GM19239 (cell line): ENCODE measurements at regions not wholly inside any gene's neighbourhood (a gene's known extent, or its start where the extent isn't known, plus 50 kb on each side); places are given as distances from the start of the nearest gene placed in this dataset.
"Not testable (repeated sequence)": the region's sequence is repeated elsewhere in the genome, so short reads cannot be mapped to it uniquely, and the experiment has no call there.

Experiments
- DNase-seq: peaks from one replicate; pipeline ENCODE4 v3.0.0; 2011; ENCODE audit warnings: low spot score; ENCODE audit not compliant: insufficient read length
- FAIRE-seq: peaks from 2 replicates; lab custom pipeline; 2011; peaks lifted over from hg19 to GRCh38; lab: Jason Lieb, UNC

DNA sequence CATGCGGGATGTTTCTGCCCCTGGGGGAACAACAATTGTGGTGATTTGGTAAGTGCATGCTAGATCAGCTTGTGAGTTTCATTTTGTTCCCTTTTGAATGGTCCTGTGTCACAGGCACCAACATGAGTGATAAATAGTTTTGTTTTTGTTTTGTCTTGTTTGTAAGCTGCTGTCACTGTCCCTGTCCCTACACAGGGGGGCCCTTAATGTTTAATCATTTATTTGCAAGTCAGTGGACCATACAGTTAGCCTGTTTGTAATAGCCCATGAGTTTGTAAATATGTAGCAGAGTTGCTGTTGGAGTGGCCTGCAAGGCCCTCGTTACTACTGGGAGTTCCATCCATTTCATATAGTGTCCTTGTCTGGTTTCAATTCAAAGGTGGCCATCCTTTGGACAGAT, 979.6 kb upstream of the SPRY2 start:
- no peak for FAIRE-seq

DNA sequence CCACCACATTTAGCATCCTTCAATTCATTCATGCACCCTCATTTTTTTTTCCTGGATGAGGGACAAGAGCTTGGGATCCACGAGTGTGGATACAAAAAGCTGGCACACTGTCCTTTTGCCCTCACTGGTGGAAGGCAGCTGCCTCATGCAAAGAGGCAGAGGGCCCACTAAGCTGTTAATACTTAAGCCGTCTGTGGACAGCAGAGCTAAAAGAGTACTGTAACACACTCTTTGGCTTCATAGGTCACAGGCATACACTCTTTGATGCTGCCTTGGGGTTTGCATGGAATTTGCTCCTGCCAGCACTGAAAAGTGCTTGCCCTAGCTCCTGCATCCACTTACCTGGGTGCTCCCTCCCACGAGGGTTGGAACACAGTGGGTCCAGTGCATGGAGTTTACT, 978.4 kb upstream of the SPRY2 start:
- no peak for FAIRE-seq
- DNase-seq, result no peak

More for the DNA sequence above, 979.6 kb upstream of the SPRY2 start:
- no peak for DNase-seq

GRCh38 chr13:81318231-81319019, 977.5 kb upstream of the SPRY2 start:
- DNase-seq, result no peak
- FAIRE-seq, result no peak

GRCh38 chr13:81314461-81314860, 973.5 kb upstream of the SPRY2 start:
- DNase-seq, result no peak
- no peak for FAIRE-seq

DNA sequence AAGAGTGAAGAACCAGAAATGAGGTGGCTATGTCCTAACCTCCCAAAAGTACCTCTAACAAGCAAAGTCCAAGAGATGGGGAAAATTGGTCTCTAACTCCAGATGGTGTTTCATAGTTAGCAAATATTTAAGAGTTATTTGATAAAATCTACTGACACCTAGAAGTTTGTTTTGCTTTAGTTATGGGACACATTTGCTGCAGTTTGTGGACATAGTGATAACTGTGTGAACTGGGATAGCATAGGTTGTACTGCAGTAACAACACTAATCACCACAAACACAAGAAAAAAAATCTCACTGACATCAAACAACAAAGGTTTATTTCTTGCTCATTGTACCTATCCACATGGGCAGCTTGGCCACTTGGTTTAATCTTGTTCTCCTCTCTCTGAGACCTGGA, 965.0 kb upstream of the SPRY2 start:
- FAIRE-seq, result no peak

GRCh38 chr13:81304121-81304659, 963.3 kb upstream of the SPRY2 start:
- no peak for FAIRE-seq
- no peak for DNase-seq

More for the DNA sequence above, 965.0 kb upstream of the SPRY2 start:
- DNase-seq, result no peak

GRCh38 chr13:81302677-81303076, 961.8 kb upstream of the SPRY2 start:
- FAIRE-seq (no peak), DNase-seq (no peak)

DNA sequence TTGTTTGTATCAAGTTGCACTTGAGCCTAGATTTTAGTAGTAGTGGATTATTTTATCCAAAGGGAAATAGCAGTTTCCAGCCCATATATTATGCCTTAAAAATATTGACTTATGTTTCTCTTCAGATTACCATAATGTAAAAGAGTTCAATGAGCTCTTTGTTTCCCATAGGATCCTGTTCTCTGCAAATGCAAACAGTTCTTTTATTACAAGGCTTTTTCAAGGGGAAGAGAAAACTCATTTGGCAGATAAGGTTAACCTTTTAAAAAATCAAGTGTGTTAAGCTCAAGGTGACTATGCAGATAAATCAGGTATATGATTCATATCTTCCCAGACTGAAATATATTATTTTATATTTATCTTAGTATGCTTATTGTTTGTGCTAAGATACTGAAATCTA, 961.2 kb upstream of the SPRY2 start:
- no peak for FAIRE-seq
- no peak for DNase-seq

DNA sequence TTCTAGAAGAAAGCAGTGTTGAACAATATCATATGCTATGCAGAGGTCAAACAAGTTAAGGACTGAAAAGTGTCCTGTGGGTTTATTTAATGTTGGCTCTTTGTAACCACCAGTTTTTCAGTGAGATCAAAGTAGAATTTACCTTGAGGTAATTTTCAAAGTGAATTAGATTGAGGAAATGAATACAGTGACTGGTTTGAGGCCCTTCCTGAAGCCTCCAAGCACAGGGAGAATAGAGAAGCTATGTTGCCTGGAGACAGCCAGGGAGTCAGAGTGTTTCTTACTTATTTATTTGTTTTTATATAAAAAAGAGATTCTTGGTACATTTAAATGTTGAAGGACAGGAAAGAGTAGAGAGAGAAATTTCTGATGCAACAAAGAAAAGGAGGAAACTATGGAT, 954.3 kb upstream of the SPRY2 start:
- DNase-seq (no peak), FAIRE-seq (no peak)

DNA sequence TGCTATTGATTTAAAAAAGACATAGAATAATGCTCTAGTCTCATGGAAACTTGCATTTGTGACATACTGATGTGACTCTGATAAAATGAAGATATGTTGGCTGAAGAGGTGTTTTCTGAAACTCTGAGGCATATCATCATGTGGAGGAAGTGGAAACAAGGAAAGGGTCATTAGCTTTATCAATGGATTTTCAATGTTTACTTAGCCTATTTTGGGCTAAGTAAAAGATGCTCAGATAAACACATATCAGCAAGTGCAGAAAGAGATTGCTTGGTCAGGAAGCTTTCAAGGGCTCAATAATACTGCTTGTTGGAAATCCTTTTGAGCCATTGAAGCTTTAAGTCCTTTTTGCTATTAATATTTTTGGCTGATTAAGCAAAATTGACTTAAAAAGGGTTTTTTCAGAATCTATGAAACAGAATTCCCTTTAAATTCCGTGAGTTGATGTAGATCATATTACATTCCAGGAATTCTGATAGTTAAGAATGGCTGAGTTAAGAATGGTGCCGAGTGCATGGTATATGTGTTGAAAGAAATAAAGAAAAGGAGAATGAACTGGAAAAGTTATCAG, 952.8 kb upstream of the SPRY2 start:
- FAIRE-seq, result no peak
- DNase-seq, result no peak

DNA sequence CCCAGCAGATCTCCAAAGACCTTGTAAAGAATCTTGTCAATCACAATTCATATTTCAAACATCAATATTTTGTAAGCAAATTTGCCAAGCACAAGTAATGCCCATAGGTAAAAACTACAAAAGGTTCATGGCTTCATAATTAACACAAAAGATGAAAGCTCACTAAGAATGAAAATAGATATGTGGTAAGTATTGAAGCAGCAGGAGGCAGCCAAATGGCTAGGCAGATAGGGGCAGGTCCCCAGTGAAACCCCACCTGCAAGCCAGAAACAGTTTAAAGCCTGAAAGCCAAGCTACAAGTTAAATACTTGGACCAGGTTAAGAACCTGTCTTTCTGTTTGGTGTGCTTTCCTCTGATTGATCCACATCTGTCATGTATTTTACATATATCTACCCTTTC, 942.6 kb upstream of the SPRY2 start:
- DNase-seq (no peak), FAIRE-seq (no peak)

DNA sequence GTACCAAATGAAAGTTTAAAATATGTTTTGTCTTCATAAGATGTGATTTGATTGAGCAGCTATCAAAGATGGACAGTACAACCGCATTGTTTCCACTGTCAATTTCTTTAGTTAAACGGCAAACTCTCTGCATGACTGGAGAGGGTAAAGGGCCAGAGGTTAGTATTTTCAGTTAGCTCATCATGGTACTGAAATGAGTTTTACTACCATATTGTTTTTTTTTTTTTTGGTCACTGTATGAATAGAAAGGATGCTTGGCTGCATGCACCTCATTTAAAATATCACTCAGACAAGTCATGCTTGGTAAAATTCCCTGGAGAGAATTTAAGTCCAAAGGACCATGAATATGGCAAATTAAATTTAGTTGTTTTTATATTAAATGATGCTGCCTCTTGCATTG, 942.1 kb upstream of the SPRY2 start:
- no peak for FAIRE-seq

DNA sequence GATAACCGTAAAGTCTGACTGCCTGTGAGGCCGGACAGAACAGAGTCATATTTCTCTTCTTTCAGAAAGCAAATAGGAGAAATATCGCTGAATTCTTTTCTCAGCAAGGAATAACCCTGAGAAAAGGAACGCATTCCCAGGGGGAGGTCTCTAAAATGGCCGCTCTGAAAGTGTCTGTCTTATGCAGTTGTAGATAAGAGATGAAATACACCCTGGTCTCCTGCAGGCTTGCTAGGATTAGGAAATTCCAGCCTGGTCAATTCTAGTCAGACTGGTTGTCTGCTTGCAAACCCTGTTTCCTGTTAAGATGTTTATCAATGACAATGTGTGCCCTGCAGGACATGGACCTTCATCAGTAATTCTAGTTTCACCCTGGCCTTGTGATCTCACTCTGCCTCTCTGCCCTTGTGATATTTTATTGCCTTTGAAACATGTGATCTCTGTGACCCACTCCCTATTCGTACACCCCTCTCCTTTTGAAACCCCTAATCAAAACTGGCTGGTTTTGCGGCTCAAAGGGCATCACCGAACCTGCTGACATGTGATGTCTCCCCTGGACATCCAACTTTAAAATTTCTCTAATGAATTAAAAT, 934.8 kb upstream of the SPRY2 start:
- FAIRE-seq, result no peak
- DNase-seq, result no peak

More for the DNA sequence above, 942.1 kb upstream of the SPRY2 start:
- DNase-seq, result no peak

GRCh38 chr13:81247711-81248110, 906.8 kb upstream of the SPRY2 start:
- FAIRE-seq, result no peak
- no peak for DNase-seq

GRCh38 chr13:81246556-81246955, 905.6 kb upstream of the SPRY2 start:
- FAIRE-seq (no peak), DNase-seq (no peak)

DNA sequence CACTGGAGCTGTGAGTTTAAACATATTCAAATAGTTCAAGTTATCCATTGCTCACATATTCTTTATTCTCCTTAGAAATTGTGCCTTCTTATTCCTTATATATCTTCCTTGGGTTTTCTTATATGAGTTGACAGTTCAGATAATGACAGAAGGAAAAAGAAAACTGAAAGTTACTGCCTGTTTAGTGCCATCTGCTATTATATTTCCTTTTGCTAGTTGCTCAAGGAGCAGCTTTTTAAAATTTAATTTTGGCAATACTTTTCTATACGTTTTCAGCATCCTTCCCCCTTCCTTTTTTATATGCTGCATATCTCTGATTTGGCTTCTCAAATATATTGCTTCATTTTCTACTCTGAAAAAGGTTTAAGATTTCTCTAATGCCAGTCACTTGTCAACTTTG, 903.1 kb upstream of the SPRY2 start:
- DNase-seq, result no peak
- no peak for FAIRE-seq

GRCh38 chr13:81230386-81230785, 889.5 kb upstream of the SPRY2 start:
- FAIRE-seq (no peak), DNase-seq (no peak)

- DNase-seq, FAIRE-seq: not testable (repeated sequence)
Observed at GRCh38 chr13:81226830-81227229, 885.9 kb upstream of the SPRY2 start.

- FAIRE-seq (no peak), DNase-seq (no peak)
Observed at GRCh38 chr13:81224209-81224833, 883.4 kb upstream of the SPRY2 start.

DNA sequence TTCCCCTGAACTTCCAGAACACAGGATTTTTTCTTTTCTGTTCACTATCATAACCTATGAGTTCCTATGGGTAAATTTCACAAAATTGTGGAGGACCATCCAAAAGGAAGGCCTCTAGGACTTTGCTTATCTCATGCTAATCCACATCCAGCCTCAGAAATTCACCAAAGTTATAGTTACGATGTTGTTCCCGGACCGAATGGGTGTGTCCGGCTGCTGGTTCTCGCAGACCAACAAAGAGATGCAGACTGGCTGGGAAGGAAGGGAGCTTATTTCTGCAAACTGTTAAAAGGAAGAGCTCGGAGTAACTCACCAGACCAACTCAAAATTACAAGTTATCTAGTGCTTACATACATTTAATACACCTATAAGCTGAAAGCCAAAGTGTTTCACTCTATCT, 882.9 kb upstream of the SPRY2 start:
- no peak for DNase-seq
- FAIRE-seq, result no peak

GRCh38 chr13:81211713-81212112, 870.8 kb upstream of the SPRY2 start:
- DNase-seq (no peak), FAIRE-seq (no peak)
